ENCODE measurements at regions not wholly inside any gene's neighbourhood (a gene's known extent, or its start where the extent isn't known, plus 50 kb on each side); places are given as distances from the start of the nearest gene placed in this dataset.

DNA sequence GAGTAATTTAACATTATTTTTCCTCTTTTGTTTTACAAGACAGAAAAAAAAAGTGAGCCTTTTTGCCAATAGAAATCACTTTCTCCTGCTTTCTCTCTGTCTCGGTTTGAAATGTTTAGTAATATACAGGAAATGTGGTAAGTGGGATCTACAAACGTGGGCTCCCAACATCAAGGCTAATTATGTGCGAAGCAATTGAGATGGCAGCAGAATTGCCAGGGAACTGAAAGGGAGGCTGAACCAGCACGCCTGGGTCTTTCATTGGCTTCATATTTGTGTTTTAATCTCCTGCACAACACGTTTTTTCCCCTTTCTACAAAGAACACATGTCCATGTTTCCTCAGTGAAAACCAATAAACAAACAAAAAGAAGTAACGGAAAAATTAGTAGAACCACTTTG, 743.9 kb upstream of the SOX9 start (continued):
- TF ChIP-seq, protein P1, sequence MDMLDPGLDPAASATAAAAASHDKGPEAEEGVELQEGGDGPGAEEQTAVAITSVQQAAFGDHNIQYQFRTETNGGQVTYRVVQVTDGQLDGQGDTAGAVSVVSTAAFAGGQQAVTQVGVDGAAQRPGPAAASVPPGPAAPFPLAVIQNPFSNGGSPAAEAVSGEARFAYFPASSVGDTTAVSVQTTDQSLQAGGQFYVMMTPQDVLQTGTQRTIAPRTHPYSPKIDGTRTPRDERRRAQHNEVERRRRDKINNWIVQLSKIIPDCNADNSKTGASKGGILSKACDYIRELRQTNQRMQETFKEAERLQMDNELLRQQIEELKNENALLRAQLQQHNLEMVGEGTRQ (IDR thresholded peaks at IDR 0.05; ENCODE audit: low read length): no peak
- TF ChIP-seq RNF2 (IDR thresholded peaks at IDR 0.05; ENCODE audit: borderline replicate concordance, low read depth, low read length, missing control alignments, poor library complexity, severe bottlenecking): no peak
- TF ChIP-seq PHF8 (conservative IDR thresholded peaks at IDR 0.05; ENCODE audit: low read depth, low read length): no peak
- TF ChIP-seq TAF7 (optimal IDR thresholded peaks at IDR 0.05; ENCODE audit: borderline replicate concordance, low read depth, low read length): no peak
